Esophagus muscularis mucosa (tissue), 4 donors: ENCODE measurements at regions not wholly inside any gene's neighbourhood (a gene's known extent, or its start where the extent isn't known, plus 50 kb on each side); places are given as distances from the start of the nearest gene placed in this dataset.

ENCODE experiments used
- DNase-seq: peaks from one replicate; pipeline ENCODE4 v3.0.0-alpha.2; 2017; ENCODE audit errors: extremely low spot score
- H3K27ac ChIP-seq, 4 donors: fragments of 200-600 bp; sonication (generic); replicated peaks in 1 of 4; 1 replicate in 3 of 4; 2 replicates in 1 of 4; pipeline ENCODE4 v1.5.1; 2016 to 2019; ENCODE audit warnings: mild to moderate bottlenecking in 1 of 4
- H3K27me3 ChIP-seq, 4 donors: fragments of 200-600 bp; sonication (generic); one replicate each; pipeline versions ENCODE4 v1.5.1 to v1.6.0; 2016 to 2019
- H3K36me3 ChIP-seq, 4 donors: fragments of 200-600 bp; sonication (generic); one replicate each; pipeline ENCODE4 v1.5.1; 2016 to 2019
- H3K4me1 ChIP-seq, 4 donors: fragments of 200-600 bp; sonication (generic); one replicate each; pipeline ENCODE4 v1.5.1; 2016 to 2019
- H3K4me3 ChIP-seq, 4 donors: fragments of 200-600 bp; sonication (generic); 1 replicate in 2 of 4; 2 replicates in 2 of 4; pipeline ENCODE4 v1.5.1; 2016 to 2019; ENCODE audit warnings: mild to moderate bottlenecking in 4 of 4, moderate library complexity in 1 of 4
- H3K9me3 ChIP-seq, 4 donors: fragments of 200-600 bp; sonication (generic); 1 replicate in 3 of 4; 2 replicates in 1 of 4; pipeline ENCODE4 v1.5.1; 2016 to 2019
- CTCF ChIP-seq, 3 experiments: fragments of 200-600 bp in 2 of 3; fragments of 450-650 bp in 1 of 3; sonication (generic) in 2 of 3; IDR thresholded peaks; one replicate each; pipeline ENCODE4 v1.5.1; 2017 to 2019; ENCODE audit warnings: antibody characterized with exemption in 3 of 3, mild to moderate bottlenecking in 2 of 3, moderate library complexity in 1 of 3
- EP300 ChIP-seq: sonication (generic); formaldehyde crosslinking; IDR thresholded peaks from one replicate; pipeline ENCODE4 v1.6.1; 2017; ENCODE audit warnings: antibody characterized with exemption
- POLR2A ChIP-seq: fragments of 450-650 bp; IDR thresholded peaks from one replicate; pipeline ENCODE4 v1.6.1; 2017; ENCODE audit warnings: antibody characterized with exemption, moderate library complexity, mild to moderate bottlenecking, low read depth
- POLR2AphosphoS5 ChIP-seq, 2 donors: sonication (generic); formaldehyde crosslinking; IDR thresholded peaks; one replicate each; pipeline ENCODE4 v1.6.1; 2017; ENCODE audit warnings: antibody characterized with exemption in 2 of 2
- WGBS: methylation state at CpG from one replicate; pipeline ENCODE4 v1.1.5; 2018; 5-methylcytosine and 5-hydroxymethylcytosine counted together
- intact Hi-C: fragments of 100-400 bp; cut with DNase I; formaldehyde crosslinking; loops from one replicate; pipeline ENCODE4 v1.15.1; 2023

GRCh38 chr2:239601201-239601851, 200.5 kb upstream of the HDAC4 start:
- 85% methylated on average over 11 of the region's 15 CpGs for WGBS
- intact Hi-C loops = no loop called here
- Histone ChIP-seq H3K36me3 (no peaks in the 10 kb centered on the region), H3K27ac (no peak overlapping the region), H3K4me3 (no peak overlapping the region), H3K27me3 (peaks cover 0 to 7% (median 3%) of the 10 kb centered on the region in 4 donors), H3K9me3 (peaks cover 0 to 5% (median 2%) of the 10 kb centered on the region in 4 donors), H3K4me1 (no peaks in the 10 kb centered on the region)
- no peak for DNase-seq
- TF ChIP-seq POLR2AphosphoS5 (IDR thresholded peaks at IDR 0.05) (no peak), POLR2A (no peak), CTCF (IDR thresholded peaks at IDR 0.05) (no peak), EP300 (no peak)

- Histone ChIP-seq H3K9me3 (peaks cover 0 to 5% (median 2%) of the 10 kb centered on the region in 4 donors), H3K4me3 (no peak overlapping the region), H3K4me1 (no peaks in the 10 kb centered on the region), H3K27ac (no peak overlapping the region), H3K27me3 (peaks cover 0 to 7% (median 3%) of the 10 kb centered on the region in 4 donors), H3K36me3 (no peaks in the 10 kb centered on the region)
- DNase-seq = no peak
- TF ChIP-seq POLR2AphosphoS5 (IDR thresholded peaks at IDR 0.05) (no peak), EP300 (no peak), POLR2A (no peak), CTCF (IDR thresholded peaks at IDR 0.05) (no peak)
- intact Hi-C loops = no loop called here
- 83% methylated on average over 5 of the region's 5 CpGs for WGBS
Observed at GRCh38 chr2:239600650-239601049, 199.8 kb upstream of the HDAC4 start.

GRCh38 chr2:239600001-239600593, 199.3 kb upstream of the HDAC4 start:
- no peak overlapping the region for H3K27ac ChIP-seq
- TF ChIP-seq POLR2A (no peak), EP300 (no peak), POLR2AphosphoS5 (IDR thresholded peaks at IDR 0.05) (no peak)
- H3K9me3 ChIP-seq = peaks cover 0 to 5% (median 2%) of the 10 kb centered on the region in 4 donors
- intact Hi-C loops = no loop called here
- no peak overlapping the region for H3K4me3 ChIP-seq
- DNase-seq = no peak
- H3K4me1 ChIP-seq = no peaks in the 10 kb centered on the region
- peaks cover 0 to 7% (median 3%) of the 10 kb centered on the region in 4 donors for H3K27me3 ChIP-seq
- WGBS = 85% methylated on average over 7 of the region's 14 CpGs
- H3K36me3 ChIP-seq = no peaks in the 10 kb centered on the region

- Histone ChIP-seq H3K4me3 (no peak overlapping the region), H3K9me3 (peaks cover 0 to 5% (median 2%) of the 10 kb centered on the region in 4 donors), H3K27me3 (peaks cover 0 to 7% (median 3%) of the 10 kb centered on the region in 4 donors), H3K4me1 (no peaks in the 10 kb centered on the region), H3K27ac (no peak overlapping the region), H3K36me3 (no peaks in the 10 kb centered on the region)
- intact Hi-C loops = no loop called here
- TF ChIP-seq EP300 (no peak), POLR2A (no peak), POLR2AphosphoS5 (IDR thresholded peaks at IDR 0.05) (no peak), CTCF (IDR thresholded peaks at IDR 0.05) (no peak)
- 94% methylated on average over 14 of the region's 14 CpGs for WGBS
- DNase-seq = no peak
Observed at GRCh38 chr2:239599299-239599698, 198.5 kb upstream of the HDAC4 start.

GRCh38 chr2:239598732-239599090, 197.9 kb upstream of the HDAC4 start:
- DNase-seq = no peak
- H3K36me3 ChIP-seq = no peaks in the 10 kb centered on the region
- peaks cover 0 to 4% (median 1%) of the 10 kb centered on the region in 4 donors for H3K27me3 ChIP-seq
- TF ChIP-seq CTCF (IDR thresholded peaks at IDR 0.05) = no peak
- TF ChIP-seq EP300 = no peak
- no peak for TF ChIP-seq POLR2A
- no peak for TF ChIP-seq POLR2AphosphoS5 (IDR thresholded peaks at IDR 0.05)
- no peak overlapping the region for H3K27ac ChIP-seq
- WGBS = 66% methylated on average over 5 of the region's 5 CpGs
- intact Hi-C loops = no loop called here
- no peaks in the 10 kb centered on the region for H3K4me1 ChIP-seq
- H3K4me3 ChIP-seq = no peak overlapping the region
- H3K9me3 ChIP-seq = peaks cover 0 to 1% (median under 1%) of the 10 kb centered on the region in 4 donors
